WTC11 (cell line): ENCODE measurements at regions not wholly inside any gene's neighbourhood (a gene's known extent, or its start where the extent isn't known, plus 50 kb on each side); places are given as distances from the start of the nearest gene placed in this dataset.

Experiments
- ATAC-seq: fragments of 200-7000 bp; cut with Tn5 transposase; 2 replicates; pipeline ENCODE4 v1.10.0; 2021; ENCODE audit warnings: mild to moderate bottlenecking, moderate library complexity
- CTCF ChIA-PET: fragments of 300-600 bp; sonication (Branson Sonifier 250); formaldehyde crosslinking; loops from one replicate; lab custom pipeline; 2021; ENCODE audit warnings: antibody characterized with exemption; lab: Charles Lee
- POLR2A ChIA-PET: fragments of 350-600 bp; sonication (Branson Sonifier 250); formaldehyde crosslinking; loops from one replicate; lab custom pipeline; 2021; ENCODE audit warnings: antibody characterized with exemption; lab: Charles Lee
- DNase-seq: peaks from one replicate; pipeline ENCODE4 v3.0.0; 2021; ENCODE audit warnings: low spot score
- H3K27ac Mint-ChIP-seq: 2 replicates; pipeline ENCODE4 v1.8.0; 2021; ENCODE audit warnings: mixed read lengths
- H3K27me3 Mint-ChIP-seq: 2 replicates; pipeline ENCODE4 v1.8.0; 2021; ENCODE audit warnings: low read depth, mild to moderate bottlenecking, moderate library complexity, mixed read lengths
- H3K36me3 Mint-ChIP-seq: 2 replicates; pipeline ENCODE4 v1.8.0; 2021; ENCODE audit warnings: mixed read lengths
- H3K4me1 Mint-ChIP-seq: 2 replicates; pipeline ENCODE4 v1.8.0; 2022; ENCODE audit warnings: mixed read lengths
- H3K4me3 Mint-ChIP-seq: 2 replicates; pipeline ENCODE4 v1.8.0; 2021; ENCODE audit warnings: mild to moderate bottlenecking, moderate library complexity, mixed read lengths
- H3K9me3 Mint-ChIP-seq: 2 replicates; pipeline ENCODE4 v1.8.0; 2021; ENCODE audit warnings: mixed read lengths
- ATF1 ChIP-seq: sonication (generic); formaldehyde crosslinking; IDR thresholded peaks from 2 replicates; pipeline ENCODE4 v1.8.1; 2023; ENCODE audit warnings: mild to moderate bottlenecking, moderate library complexity, missing genetic modification reagents
- GABPB1 ChIP-seq: sonication (generic); formaldehyde crosslinking; IDR thresholded peaks from 2 replicates; pipeline ENCODE4 v1.8.1; 2023; ENCODE audit warnings: mild to moderate bottlenecking, missing genetic modification reagents
- GRHL2 ChIP-seq: fragments of 250-450 bp; sonication (Bioruptor Pico); IDR thresholded peaks from 2 replicates; pipeline ENCODE4 v1.8.0; 2022; ENCODE audit warnings: mild to moderate bottlenecking, moderate library complexity; ENCODE audit not compliant: insufficient replicate concordance, severe bottlenecking
- NR1H2 ChIP-seq: sonication (generic); formaldehyde crosslinking; IDR thresholded peaks from 2 replicates; pipeline ENCODE4 v1.9.0; 2021; ENCODE audit warnings: mild to moderate bottlenecking, moderate library complexity, missing genetic modification reagents
- RORB ChIP-seq: fragments of 250-450 bp; sonication (Bioruptor Pico); IDR thresholded peaks from 2 replicates; pipeline ENCODE4 v1.9.0; 2021; ENCODE audit warnings: mild to moderate bottlenecking
- SMAD4 ChIP-seq: sonication (generic); formaldehyde crosslinking; IDR thresholded peaks from 2 replicates; pipeline ENCODE4 v1.8.0; 2022; ENCODE audit warnings: mild to moderate bottlenecking, missing genetic modification reagents
- SOX15 ChIP-seq: fragments of 250-450 bp; sonication (Bioruptor Pico); IDR thresholded peaks from 2 replicates; pipeline ENCODE4 v1.9.0; 2021; ENCODE audit warnings: mild to moderate bottlenecking
- TCF7 ChIP-seq: sonication (generic); formaldehyde crosslinking; IDR thresholded peaks from 2 replicates; pipeline ENCODE4 v1.8.0; 2022; ENCODE audit warnings: mild to moderate bottlenecking, low read depth, missing genetic modification reagents, moderate library complexity
- TEAD4 ChIP-seq: sonication (generic); formaldehyde crosslinking; IDR thresholded peaks from 2 replicates; pipeline ENCODE4 v1.8.0; 2022; ENCODE audit warnings: mild to moderate bottlenecking, missing genetic modification reagents
- ZNF232 ChIP-seq: sonication (generic); formaldehyde crosslinking; IDR thresholded peaks from 2 replicates; pipeline ENCODE4 v1.8.0; 2022; ENCODE audit warnings: mild to moderate bottlenecking, missing genetic modification reagents
- ZNF263 ChIP-seq: sonication (generic); formaldehyde crosslinking; IDR thresholded peaks from 2 replicates; pipeline ENCODE4 v1.8.1; 2022; ENCODE audit warnings: low read depth, mild to moderate bottlenecking, moderate library complexity, missing genetic modification reagents
- TF ChIP-seq, protein P1 (sequence below): sonication (generic); formaldehyde crosslinking; conservative IDR thresholded peaks from 2 replicates; pipeline ENCODE4 v1.8.1; 2022; ENCODE audit warnings: mild to moderate bottlenecking, missing genetic modification reagents
- TF ChIP-seq, protein P2 (sequence below): sonication (generic); formaldehyde crosslinking; IDR thresholded peaks from 2 replicates; pipeline ENCODE4 v1.8.1; 2023; ENCODE audit warnings: mild to moderate bottlenecking, missing genetic modification reagents
- TF ChIP-seq, protein P3 (sequence below): sonication (generic); formaldehyde crosslinking; IDR thresholded peaks from 2 replicates; pipeline ENCODE4 v1.8.0; 2022; ENCODE audit warnings: mild to moderate bottlenecking, missing genetic modification reagents
- TF ChIP-seq, protein P4 (sequence below): sonication (generic); formaldehyde crosslinking; IDR thresholded peaks from 2 replicates; pipeline ENCODE4 v1.8.0; 2022; ENCODE audit warnings: missing genetic modification reagents
- TF ChIP-seq, protein P5 (sequence below): sonication (generic); formaldehyde crosslinking; IDR thresholded peaks from 2 replicates; pipeline ENCODE4 v1.8.1; 2023; ENCODE audit warnings: mild to moderate bottlenecking, missing genetic modification reagents, moderate library complexity
- TF ChIP-seq, protein P6 (sequence below): sonication (generic); formaldehyde crosslinking; IDR thresholded peaks from 2 replicates; pipeline ENCODE4 v1.8.1; 2022; ENCODE audit warnings: missing genetic modification reagents, borderline replicate concordance
- TF ChIP-seq, protein P7 (sequence below): sonication (generic); formaldehyde crosslinking; IDR thresholded peaks from 2 replicates; pipeline ENCODE4 v1.8.0; 2023; ENCODE audit warnings: mild to moderate bottlenecking, missing genetic modification reagents

DNA sequence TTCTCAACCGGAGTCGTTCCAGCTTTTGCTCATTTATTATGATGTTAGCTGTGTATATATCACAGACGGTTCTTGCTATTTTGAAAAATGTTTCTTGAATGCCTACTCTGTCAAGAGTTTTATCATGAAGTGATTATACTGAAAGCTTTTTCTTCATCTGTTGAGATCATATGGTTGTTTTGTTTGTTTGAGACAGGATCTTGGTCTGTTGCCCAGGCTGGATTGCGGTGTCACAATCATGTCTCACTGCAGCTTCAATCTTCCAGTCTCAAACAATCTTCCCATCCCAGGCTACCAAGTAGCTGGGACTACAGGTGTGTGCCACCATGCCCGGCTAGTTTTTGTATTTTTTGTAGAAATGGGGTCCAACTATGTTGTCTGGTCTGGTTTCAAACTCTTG, 112.8 kb downstream of the DDX3Y start (continued):
- TF ChIP-seq, protein P1, sequence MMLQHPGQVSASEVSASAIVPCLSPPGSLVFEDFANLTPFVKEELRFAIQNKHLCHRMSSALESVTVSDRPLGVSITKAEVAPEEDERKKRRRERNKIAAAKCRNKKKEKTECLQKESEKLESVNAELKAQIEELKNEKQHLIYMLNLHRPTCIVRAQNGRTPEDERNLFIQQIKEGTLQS (CRISPR knock-in tag), result no peak
- no peak for TF ChIP-seq GABPB1

DNA sequence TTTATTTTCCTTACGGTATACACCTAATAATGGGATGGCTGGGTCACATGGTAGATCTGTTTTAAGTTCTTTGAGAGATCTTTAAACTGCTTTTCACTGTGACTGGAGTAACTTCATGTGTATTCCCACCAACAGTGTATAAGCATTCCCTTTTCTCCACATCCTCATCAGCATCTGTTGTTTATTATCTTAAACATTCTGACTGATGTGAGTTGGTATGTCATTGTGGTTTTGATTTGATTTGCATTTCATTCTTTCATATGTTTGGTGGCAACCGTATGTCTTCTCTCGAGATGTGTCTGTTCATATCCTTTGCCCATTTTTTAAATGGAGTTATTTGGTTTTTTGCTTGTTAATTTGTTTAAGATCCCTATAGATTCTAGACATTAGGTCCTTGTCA, 114.8 kb downstream of the DDX3Y start:
- Mint-ChIP-seq H3K27ac (no peak overlapping the region), H3K9me3 (no peaks in the 10 kb centered on the region), H3K36me3 (no peaks in the 10 kb centered on the region), H3K27me3 (no peaks in the 10 kb centered on the region), H3K4me3 (no peak overlapping the region), H3K4me1 (peaks cover 24% of the 10 kb centered on the region)
- ATAC-seq, result no peak
- TF ChIP-seq TEAD4 (CRISPR knock-in tag), result no peak
- no peak for TF ChIP-seq SMAD4 (CRISPR knock-in tag)
- no peak for TF ChIP-seq NR1H2 (CRISPR knock-in tag)
- TF ChIP-seq, protein P2, sequence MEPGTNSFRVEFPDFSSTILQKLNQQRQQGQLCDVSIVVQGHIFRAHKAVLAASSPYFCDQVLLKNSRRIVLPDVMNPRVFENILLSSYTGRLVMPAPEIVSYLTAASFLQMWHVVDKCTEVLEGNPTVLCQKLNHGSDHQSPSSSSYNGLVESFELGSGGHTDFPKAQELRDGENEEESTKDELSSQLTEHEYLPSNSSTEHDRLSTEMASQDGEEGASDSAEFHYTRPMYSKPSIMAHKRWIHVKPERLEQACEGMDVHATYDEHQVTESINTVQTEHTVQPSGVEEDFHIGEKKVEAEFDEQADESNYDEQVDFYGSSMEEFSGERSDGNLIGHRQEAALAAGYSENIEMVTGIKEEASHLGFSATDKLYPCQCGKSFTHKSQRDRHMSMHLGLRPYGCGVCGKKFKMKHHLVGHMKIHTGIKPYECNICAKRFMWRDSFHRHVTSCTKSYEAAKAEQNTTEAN, result no peak
- POLR2A ChIA-PET, result no interaction called here
- DNase-seq, result no peak
- CTCF ChIA-PET, result no interaction called here

DNA sequence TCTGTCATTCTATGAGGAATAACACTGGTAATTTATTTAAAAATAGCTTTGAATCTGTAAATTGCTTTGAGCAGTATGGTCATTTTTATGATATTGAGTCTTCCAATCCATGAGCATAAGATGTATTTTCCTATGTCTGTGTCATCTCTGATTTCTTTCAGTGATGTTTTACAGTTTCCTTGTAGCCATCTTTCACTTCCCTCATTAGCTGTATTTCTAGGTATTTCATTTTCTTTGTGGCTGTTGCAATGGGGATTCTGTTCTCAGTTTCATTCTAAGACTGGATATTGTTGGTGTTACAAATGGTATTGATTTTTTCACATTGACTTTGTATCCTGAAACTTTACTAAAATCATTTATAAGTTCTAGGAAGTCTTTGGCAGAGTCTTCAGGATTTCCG, 116.2 kb downstream of the DDX3Y start:
- Mint-ChIP-seq H3K36me3 (no peaks in the 10 kb centered on the region), H3K9me3 (no peaks in the 10 kb centered on the region), H3K27me3 (no peaks in the 10 kb centered on the region), H3K4me3 (no peak overlapping the region), H3K27ac (no peak overlapping the region), H3K4me1 (peaks cover 24% of the 10 kb centered on the region)
- CTCF ChIA-PET, result no interaction called here
- POLR2A ChIA-PET, result no interaction called here
- ATAC-seq (no peak), DNase-seq (no peak)
- TF ChIP-seq GABPB1 (no peak), TCF7 (no peak), RORB (CRISPR knock-in tag) (no peak), ZNF263 (CRISPR knock-in tag) (no peak), GRHL2 (CRISPR knock-in tag) (no peak), NR1H2 (CRISPR knock-in tag) (no peak), ZNF232 (CRISPR knock-in tag) (no peak), ATF1 (no peak), SOX15 (no peak)
- TF ChIP-seq, protein P3, sequence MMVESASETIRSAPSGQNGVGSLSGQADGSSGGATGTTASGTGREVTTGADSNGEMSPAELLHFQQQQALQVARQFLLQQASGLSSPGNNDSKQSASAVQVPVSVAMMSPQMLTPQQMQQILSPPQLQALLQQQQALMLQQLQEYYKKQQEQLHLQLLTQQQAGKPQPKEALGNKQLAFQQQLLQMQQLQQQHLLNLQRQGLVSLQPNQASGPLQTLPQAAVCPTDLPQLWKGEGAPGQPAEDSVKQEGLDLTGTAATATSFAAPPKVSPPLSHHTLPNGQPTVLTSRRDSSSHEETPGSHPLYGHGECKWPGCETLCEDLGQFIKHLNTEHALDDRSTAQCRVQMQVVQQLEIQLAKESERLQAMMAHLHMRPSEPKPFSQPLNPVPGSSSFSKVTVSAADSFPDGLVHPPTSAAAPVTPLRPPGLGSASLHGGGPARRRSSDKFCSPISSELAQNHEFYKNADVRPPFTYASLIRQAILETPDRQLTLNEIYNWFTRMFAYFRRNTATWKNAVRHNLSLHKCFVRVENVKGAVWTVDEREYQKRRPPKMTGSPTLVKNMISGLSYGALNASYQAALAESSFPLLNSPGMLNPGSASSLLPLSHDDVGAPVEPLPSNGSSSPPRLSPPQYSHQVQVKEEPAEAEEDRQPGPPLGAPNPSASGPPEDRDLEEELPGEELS (CRISPR knock-in tag), result no peak
- TF ChIP-seq, protein P4, sequence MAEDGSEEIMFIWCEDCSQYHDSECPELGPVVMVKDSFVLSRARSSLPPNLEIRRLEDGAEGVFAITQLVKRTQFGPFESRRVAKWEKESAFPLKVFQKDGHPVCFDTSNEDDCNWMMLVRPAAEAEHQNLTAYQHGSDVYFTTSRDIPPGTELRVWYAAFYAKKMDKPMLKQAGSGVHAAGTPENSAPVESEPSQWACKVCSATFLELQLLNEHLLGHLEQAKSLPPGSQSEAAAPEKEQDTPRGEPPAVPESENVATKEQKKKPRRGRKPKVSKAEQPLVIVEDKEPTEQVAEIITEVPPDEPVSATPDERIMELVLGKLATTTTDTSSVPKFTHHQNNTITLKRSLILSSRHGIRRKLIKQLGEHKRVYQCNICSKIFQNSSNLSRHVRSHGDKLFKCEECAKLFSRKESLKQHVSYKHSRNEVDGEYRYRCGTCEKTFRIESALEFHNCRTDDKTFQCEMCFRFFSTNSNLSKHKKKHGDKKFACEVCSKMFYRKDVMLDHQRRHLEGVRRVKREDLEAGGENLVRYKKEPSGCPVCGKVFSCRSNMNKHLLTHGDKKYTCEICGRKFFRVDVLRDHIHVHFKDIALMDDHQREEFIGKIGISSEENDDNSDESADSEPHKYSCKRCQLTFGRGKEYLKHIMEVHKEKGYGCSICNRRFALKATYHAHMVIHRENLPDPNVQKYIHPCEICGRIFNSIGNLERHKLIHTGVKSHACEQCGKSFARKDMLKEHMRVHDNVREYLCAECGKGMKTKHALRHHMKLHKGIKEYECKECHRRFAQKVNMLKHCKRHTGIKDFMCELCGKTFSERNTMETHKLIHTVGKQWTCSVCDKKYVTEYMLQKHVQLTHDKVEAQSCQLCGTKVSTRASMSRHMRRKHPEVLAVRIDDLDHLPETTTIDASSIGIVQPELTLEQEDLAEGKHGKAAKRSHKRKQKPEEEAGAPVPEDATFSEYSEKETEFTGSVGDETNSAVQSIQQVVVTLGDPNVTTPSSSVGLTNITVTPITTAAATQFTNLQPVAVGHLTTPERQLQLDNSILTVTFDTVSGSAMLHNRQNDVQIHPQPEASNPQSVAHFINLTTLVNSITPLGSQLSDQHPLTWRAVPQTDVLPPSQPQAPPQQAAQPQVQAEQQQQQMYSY (CRISPR knock-in tag), result no peak
- TF ChIP-seq, protein P2, result no peak
- TF ChIP-seq, protein P5, sequence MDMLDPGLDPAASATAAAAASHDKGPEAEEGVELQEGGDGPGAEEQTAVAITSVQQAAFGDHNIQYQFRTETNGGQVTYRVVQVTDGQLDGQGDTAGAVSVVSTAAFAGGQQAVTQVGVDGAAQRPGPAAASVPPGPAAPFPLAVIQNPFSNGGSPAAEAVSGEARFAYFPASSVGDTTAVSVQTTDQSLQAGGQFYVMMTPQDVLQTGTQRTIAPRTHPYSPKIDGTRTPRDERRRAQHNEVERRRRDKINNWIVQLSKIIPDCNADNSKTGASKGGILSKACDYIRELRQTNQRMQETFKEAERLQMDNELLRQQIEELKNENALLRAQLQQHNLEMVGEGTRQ (CRISPR knock-in tag), result no peak
- TF ChIP-seq, protein P6, sequence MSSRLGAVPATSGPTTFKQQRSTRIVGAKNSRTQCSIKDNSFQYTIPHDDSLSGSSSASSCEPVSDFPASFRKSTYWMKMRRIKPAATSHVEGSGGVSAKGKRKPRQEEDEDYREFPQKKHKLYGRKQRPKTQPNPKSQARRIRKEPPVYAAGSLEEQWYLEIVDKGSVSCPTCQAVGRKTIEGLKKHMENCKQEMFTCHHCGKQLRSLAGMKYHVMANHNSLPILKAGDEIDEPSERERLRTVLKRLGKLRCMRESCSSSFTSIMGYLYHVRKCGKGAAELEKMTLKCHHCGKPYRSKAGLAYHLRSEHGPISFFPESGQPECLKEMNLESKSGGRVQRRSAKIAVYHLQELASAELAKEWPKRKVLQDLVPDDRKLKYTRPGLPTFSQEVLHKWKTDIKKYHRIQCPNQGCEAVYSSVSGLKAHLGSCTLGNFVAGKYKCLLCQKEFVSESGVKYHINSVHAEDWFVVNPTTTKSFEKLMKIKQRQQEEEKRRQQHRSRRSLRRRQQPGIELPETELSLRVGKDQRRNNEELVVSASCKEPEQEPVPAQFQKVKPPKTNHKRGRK (CRISPR knock-in tag), result no peak
- TF ChIP-seq, protein P7, sequence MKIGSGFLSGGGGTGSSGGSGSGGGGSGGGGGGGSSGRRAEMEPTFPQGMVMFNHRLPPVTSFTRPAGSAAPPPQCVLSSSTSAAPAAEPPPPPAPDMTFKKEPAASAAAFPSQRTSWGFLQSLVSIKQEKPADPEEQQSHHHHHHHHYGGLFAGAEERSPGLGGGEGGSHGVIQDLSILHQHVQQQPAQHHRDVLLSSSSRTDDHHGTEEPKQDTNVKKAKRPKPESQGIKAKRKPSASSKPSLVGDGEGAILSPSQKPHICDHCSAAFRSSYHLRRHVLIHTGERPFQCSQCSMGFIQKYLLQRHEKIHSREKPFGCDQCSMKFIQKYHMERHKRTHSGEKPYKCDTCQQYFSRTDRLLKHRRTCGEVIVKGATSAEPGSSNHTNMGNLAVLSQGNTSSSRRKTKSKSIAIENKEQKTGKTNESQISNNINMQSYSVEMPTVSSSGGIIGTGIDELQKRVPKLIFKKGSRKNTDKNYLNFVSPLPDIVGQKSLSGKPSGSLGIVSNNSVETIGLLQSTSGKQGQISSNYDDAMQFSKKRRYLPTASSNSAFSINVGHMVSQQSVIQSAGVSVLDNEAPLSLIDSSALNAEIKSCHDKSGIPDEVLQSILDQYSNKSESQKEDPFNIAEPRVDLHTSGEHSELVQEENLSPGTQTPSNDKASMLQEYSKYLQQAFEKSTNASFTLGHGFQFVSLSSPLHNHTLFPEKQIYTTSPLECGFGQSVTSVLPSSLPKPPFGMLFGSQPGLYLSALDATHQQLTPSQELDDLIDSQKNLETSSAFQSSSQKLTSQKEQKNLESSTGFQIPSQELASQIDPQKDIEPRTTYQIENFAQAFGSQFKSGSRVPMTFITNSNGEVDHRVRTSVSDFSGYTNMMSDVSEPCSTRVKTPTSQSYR (CRISPR knock-in tag), result no peak
